Gastroesophageal sphincter (tissue), 4 donors: ENCODE measurements at regions not wholly inside any gene's neighbourhood (a gene's known extent, or its start where the extent isn't known, plus 50 kb on each side); places are given as distances from the start of the nearest gene placed in this dataset.

ENCODE experiments used
- ATAC-seq: fragments of 150-250 bp; one replicate; pipeline ENCODE4 v1.9.1; 2016; ENCODE audit warnings: mild to moderate bottlenecking, moderate library complexity
- H3K27ac ChIP-seq, 4 donors: fragments of 200-600 bp; sonication (generic) in 3 of 4; 1 replicate in 3 of 4; 2 replicates in 1 of 4; pipeline ENCODE4 v1.5.1; 2016 to 2019
- H3K27me3 ChIP-seq: fragments of 200-600 bp; sonication (generic); one replicate; pipeline ENCODE4 v1.5.1; 2019
- H3K36me3 ChIP-seq, 2 donors: fragments of 200-600 bp; sonication (generic); one replicate each; pipeline ENCODE4 v1.5.1; 2019; ENCODE audit warnings: control low read depth in 1 of 2
- H3K4me1 ChIP-seq, 3 donors: fragments of 200-600 bp; sonication (generic); 1 replicate in 2 of 3; 2 replicates in 1 of 3; pipeline ENCODE4 v1.5.1; 2016 to 2019; ENCODE audit warnings: control low read depth in 2 of 3
- H3K4me3 ChIP-seq, 2 donors: fragments of 200-600 bp; sonication (generic); one replicate each; pipeline ENCODE4 v1.5.1; 2019; ENCODE audit warnings: mild to moderate bottlenecking in 1 of 2, moderate library complexity in 1 of 2
- H3K9me3 ChIP-seq, 3 donors: fragments of 200-600 bp; sonication (generic); one replicate each; pipeline ENCODE4 v1.5.1; 2017 to 2019; ENCODE audit warnings: control low read depth in 2 of 3
- CTCF ChIP-seq, 4 experiments: fragments of 200-600 bp in 2 of 4; fragments of 450-650 bp in 2 of 4; sonication (generic) in 1 of 4; IDR thresholded peaks; one replicate each; pipeline ENCODE4 v1.5.1; 2017 to 2019; ENCODE audit warnings: antibody characterized with exemption in 4 of 4, mild to moderate bottlenecking in 2 of 4, moderate library complexity in 2 of 4
- EP300 ChIP-seq: sonication (generic); formaldehyde crosslinking; IDR thresholded peaks from one replicate; pipeline ENCODE4 v1.6.1; 2017; ENCODE audit warnings: antibody characterized with exemption, mild to moderate bottlenecking
- POLR2A ChIP-seq, 2 donors: fragments of 450-650 bp; IDR thresholded peaks; one replicate each; pipeline ENCODE4 v1.6.1; 2017; ENCODE audit warnings: antibody characterized with exemption in 2 of 2, mild to moderate bottlenecking in 2 of 2, moderate library complexity in 1 of 2
- POLR2AphosphoS5 ChIP-seq: sonication (generic); formaldehyde crosslinking; IDR thresholded peaks from one replicate; pipeline ENCODE4 v1.6.1; 2017; ENCODE audit warnings: antibody characterized with exemption
- WGBS, 2 donors: methylation state at CpG; one replicate each; pipeline ENCODE4 v1.1.5; 2018; ENCODE audit warnings: low coverage in 1 of 2; 5-methylcytosine and 5-hydroxymethylcytosine counted together

- peak; percentile 39 for ATAC-seq
- Histone ChIP-seq H3K9me3 (no peaks in the 10 kb centered on the region), H3K4me3 (no peak overlapping the region), H3K27me3 (no peaks in the 10 kb centered on the region), H3K27ac (no peak overlapping the region), H3K4me1 (peaks cover 0 to 8% (median 0%) of the 10 kb centered on the region in 3 donors), H3K36me3 (no peaks in the 10 kb centered on the region)
- 32 to 43% methylated on average over 3 to 5 of the region's 5 CpGs for WGBS, 2 donors
- TF ChIP-seq CTCF (IDR thresholded peaks at IDR 0.05), result no peak
- TF ChIP-seq POLR2A (IDR thresholded peaks at IDR 0.05), result no peak
- no peak for TF ChIP-seq EP300
- no peak for TF ChIP-seq POLR2AphosphoS5
Observed at GRCh38 chr4:23333946-23334878, 555.6 kb downstream of the PPARGC1A start.

GRCh38 chr4:23333556-23333945, 556.3 kb downstream of the PPARGC1A start:
- H3K4me1 ChIP-seq, result peaks cover 0 to 8% (median 0%) of the 10 kb centered on the region in 3 donors
- H3K27ac ChIP-seq, result no peak overlapping the region
- H3K9me3 ChIP-seq, result no peaks in the 10 kb centered on the region
- ATAC-seq, result no peak
- no peaks in the 10 kb centered on the region for H3K36me3 ChIP-seq
- 68 to 81% methylated on average over 5 of the region's 5 CpGs for WGBS, 2 donors
- H3K4me3 ChIP-seq, result no peak overlapping the region
- no peaks in the 10 kb centered on the region for H3K27me3 ChIP-seq
- TF ChIP-seq CTCF (IDR thresholded peaks at IDR 0.05) (no peak), EP300 (no peak), POLR2AphosphoS5 (no peak), POLR2A (IDR thresholded peaks at IDR 0.05) (no peak)

GRCh38 chr4:23332313-23332712, 557.5 kb downstream of the PPARGC1A start:
- H3K27me3 ChIP-seq, result no peaks in the 10 kb centered on the region
- 87 to 94% methylated on average over 2 of the region's 2 CpGs for WGBS, 2 donors
- H3K9me3 ChIP-seq, result no peaks in the 10 kb centered on the region
- no peak overlapping the region for H3K4me3 ChIP-seq
- peaks cover 0 to 8% (median 0%) of the 10 kb centered on the region in 3 donors for H3K4me1 ChIP-seq
- no peak overlapping the region for H3K27ac ChIP-seq
- ATAC-seq, result no peak
- TF ChIP-seq CTCF (IDR thresholded peaks at IDR 0.05) (no peak), EP300 (no peak), POLR2AphosphoS5 (no peak), POLR2A (IDR thresholded peaks at IDR 0.05) (no peak)
- H3K36me3 ChIP-seq, result no peaks in the 10 kb centered on the region

- 86 to 92% methylated on average over 1 of the region's 1 CpG for WGBS, 2 donors
- TF ChIP-seq EP300 (no peak), POLR2A (IDR thresholded peaks at IDR 0.05) (no peak), POLR2AphosphoS5 (no peak), CTCF (IDR thresholded peaks at IDR 0.05) (no peak)
- no peaks in the 10 kb centered on the region for H3K27me3 ChIP-seq
- H3K36me3 ChIP-seq, result no peaks in the 10 kb centered on the region
- no peak for ATAC-seq
- H3K9me3 ChIP-seq, result no peaks in the 10 kb centered on the region
- no peak overlapping the region for H3K4me3 ChIP-seq
- no peaks in the 10 kb centered on the region for H3K4me1 ChIP-seq
- no peak overlapping the region for H3K27ac ChIP-seq
Observed at GRCh38 chr4:23327120-23327519, 562.7 kb downstream of the PPARGC1A start.
